ENCODE measurements at regions not wholly inside any gene's neighbourhood (a gene's known extent, or its start where the extent isn't known, plus 50 kb on each side); places are given as distances from the start of the nearest gene placed in this dataset.
"Not testable (repeated sequence)": the region's sequence is repeated elsewhere in the genome, so short reads cannot be mapped to it uniquely, and the experiment has no call there.

GRCh38 chr4:138800421-138800820 lies 215.2 kb upstream of the NOCT start:
- no peak for DNase-seq (ENCODE audit: low read depth)

DNA sequence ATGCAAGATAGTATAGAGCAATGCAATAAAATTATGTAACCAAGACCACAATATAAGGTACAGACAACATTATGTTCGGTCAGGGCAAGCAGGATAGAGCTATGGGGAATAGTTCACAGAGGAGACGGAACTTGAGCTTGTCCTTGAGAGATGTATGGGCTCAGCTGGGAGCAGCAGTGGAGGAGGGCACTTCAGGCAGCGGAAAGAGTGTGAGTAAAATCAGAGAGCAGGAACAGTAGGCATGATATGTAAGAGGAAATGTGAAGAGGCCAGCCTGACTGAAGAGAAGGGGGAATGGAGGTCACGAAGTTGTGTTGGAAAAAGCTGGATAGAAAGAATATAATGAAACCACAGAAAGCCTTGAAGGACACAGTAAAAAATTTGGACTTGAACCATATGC lies 217.2 kb upstream of the NOCT start:
- no peak for DNase-seq (ENCODE audit: low read depth)

- DNase-seq (ENCODE audit: low read depth) = no peak
Measured at GRCh38 chr4:138797646-138798045, 217.9 kb upstream of the NOCT start.

GRCh38 chr4:138796761-138797160 lies 218.8 kb upstream of the NOCT start:
- DNase-seq (ENCODE audit: low read depth) = no peak

- DNase-seq (ENCODE audit: low read depth) = no peak
Measured at GRCh38 chr4:138790706-138791340, 224.8 kb upstream of the NOCT start.

DNA sequence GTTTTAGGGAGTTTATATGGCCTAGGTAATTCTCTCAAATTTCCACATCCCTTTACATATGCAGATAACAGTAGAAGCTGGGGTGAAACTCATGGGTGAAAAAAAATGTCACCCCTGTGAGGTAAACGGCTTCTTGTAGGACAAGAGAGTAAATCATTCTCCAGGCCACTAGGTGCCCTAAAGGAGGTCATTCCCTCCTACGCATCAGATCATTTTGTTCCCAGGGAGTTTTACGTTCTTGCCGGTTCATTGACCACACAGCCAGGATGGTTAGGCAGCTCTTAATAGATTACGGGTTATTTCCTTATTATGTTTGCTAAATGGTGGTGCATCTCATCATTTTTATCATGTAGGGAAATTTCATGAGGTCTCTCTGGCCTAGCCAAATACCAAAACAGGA lies 225.8 kb upstream of the NOCT start:
- no peak for DNase-seq (ENCODE audit: low read depth)

DNA sequence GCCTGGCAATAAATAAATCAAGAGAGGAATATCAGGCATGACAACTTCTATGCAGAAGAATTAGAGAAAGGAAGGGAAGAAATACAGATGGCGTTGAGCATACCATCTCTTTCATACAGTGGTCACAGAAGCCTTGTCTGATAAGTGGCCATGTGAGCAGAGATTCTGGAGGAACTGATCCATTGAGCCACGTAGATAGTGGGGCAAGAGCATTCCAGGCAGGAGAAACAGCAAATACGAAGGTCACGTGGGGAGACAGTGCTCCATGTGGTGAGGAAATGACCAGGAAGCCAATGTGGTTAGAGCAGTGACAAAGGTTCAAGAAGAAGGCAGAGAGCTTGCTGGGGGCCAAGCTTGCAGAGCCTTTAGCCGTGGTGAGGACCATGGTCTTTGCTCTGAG lies 226.7 kb upstream of the NOCT start:
- DNase-seq (ENCODE audit: low read depth) = no peak

DNA sequence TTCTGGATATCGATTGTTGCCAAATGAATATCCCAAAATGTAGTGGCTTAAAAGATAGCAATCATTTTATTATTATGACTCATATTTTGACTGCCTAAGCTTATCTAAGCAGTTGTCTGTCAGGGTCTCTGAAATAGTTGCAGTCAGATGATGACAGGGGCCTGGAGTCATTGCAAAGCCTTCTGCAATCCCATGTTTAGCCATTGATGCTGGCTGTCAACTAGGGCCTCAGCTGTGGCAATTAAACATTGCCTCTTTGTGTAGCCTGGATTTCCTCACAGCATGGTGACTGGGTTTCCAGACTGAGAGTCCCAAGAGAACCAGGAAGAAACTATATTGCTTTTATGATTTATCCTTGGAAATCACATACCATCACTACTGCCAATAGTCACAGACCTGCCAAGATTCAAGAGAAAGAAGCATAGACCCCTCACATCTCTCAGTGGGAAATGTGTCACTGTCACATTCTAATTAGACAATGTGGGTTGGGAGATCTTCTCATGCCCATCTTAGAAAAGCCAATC lies 227.3 kb upstream of the NOCT start:
- DNase-seq (ENCODE audit: low read depth) = no peak

- not testable (repeated sequence) for DNase-seq (ENCODE audit: low read depth)
Measured at GRCh38 chr4:138779761-138780160, 235.8 kb upstream of the NOCT start.

GRCh38 chr4:138775890-138776289 lies 239.7 kb upstream of the NOCT start:
- no peak for DNase-seq (ENCODE audit: low read depth)

GRCh38 chr4:138775489-138775888 lies 240.1 kb upstream of the NOCT start:
- no peak for DNase-seq (ENCODE audit: low read depth)

GRCh38 chr4:138774940-138775339 lies 240.6 kb upstream of the NOCT start:
- no peak for DNase-seq (ENCODE audit: low read depth)

DNA sequence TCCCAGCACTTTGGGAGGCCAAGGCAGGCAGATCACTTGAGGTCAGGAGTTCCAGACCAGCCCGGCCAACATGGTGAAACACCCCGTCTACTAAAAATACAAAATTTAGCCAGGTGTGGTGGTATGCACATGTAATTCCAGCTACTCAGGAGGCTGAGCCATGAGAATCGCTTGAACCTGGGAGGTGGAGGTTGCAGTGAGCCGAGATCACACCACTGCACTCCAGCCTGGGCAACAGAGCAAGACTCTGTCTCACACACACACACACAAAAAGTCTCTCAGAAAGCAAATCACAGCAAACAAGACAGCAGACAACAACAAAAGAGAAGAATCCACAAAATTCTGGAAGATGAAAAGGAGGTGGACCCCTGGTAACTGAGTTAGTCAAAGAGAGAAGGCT lies 241.5 kb upstream of the NOCT start:
- DNase-seq (ENCODE audit: low read depth) = not testable (repeated sequence)

DNA sequence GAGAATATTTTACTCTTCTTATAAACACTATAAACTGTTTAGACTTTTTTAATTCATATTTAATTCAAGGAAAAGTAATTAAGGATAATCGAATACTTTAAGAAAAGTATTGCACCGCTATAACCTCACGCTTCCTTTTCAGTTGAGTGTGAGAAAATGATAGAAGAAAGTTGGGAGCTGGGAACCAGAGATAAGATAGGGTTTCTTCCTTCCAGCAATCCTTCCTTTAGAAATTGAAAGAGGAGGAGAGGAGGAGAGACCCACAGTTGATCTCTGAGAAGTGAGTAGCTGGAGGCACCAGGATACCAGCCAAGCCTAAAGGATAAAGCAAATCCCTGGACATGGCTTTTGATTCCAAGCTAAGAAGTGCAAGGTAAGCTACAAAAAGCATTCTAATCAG lies 242.3 kb upstream of the NOCT start:
- no peak for DNase-seq (ENCODE audit: low read depth)

DNA sequence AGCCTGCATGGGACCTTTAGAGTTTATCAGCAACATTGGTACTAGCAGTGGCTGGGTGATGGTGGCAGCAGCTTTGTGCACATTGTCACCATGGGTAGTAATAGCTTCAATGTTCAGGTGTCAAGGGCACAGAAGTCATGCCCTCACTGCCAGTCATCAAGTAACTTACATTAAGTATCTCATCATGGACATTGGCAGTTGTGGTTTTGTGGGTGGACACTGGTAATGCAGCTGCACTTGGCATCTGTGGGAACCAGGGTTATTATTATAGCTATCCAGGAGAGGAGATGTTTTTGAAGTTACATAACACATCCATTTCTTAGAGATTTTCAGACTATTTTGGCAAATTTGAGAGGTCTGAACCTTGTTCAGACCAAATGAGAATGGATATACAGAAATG lies 243.2 kb upstream of the NOCT start:
- no peak for DNase-seq (ENCODE audit: low read depth)

- DNase-seq (ENCODE audit: low read depth) = no peak
Measured at GRCh38 chr4:138770818-138771217, 244.8 kb upstream of the NOCT start.

DNA sequence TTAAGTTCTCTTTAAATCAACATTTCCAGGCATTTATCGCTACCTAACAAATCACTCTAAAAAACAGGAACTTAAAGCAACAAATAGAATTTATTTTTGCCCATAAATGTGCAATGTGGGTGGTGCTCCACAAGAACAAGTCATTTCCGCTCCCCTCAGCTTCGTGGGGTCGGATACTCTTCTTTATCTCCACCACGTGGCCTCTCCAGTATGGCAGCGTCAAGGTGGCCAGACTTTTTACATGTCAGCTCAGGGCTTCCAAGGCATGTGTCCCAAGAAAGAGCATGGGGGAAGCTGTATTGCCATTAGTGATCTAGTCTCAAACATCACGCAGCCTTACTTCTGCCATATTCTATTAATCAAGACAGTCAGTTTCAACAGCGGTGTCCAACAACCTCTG lies 249.2 kb upstream of the NOCT start:
- no peak for DNase-seq (ENCODE audit: low read depth)

DNA sequence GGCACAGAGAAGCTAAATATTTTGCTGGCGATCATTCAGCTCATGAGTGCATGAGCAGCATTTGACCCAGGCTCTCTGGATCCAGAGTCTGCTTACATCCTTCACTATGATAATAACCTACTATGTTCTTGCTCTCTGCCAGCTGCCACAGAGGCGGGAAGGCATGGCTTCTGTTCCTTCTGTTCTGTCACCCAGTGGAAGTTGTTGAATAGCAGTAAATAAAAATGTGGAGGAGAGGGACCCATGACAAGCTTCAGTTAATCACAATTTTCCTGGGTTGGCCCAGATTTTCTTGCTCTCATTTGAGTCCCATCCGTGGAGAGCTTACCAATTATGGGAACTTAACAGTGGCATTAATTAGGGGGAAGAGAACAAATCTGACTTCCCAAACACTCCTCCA lies 250.1 kb upstream of the NOCT start:
- DNase-seq (ENCODE audit: low read depth) = no peak

GRCh38 chr4:138761638-138762220 lies 253.9 kb upstream of the NOCT start:
- DNase-seq (ENCODE audit: low read depth) = no peak

DNA sequence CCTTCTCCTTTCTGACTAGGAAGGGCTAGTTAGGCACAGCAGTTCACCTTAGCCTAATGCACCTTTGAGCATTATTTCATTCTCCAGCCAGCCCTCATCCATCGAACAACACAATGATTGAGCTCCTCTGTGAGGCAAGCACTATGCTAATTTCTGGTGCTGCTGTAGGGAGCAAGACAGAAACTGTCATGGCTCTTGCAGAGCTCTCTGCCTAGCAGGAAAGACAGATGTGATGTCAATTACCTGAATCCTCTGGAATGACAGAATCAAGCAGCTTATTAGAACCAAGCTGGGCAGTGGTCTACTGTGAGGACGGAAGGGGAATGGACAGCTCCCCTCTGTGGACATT lies 256.1 kb upstream of the NOCT start:
- DNase-seq (ENCODE audit: low read depth) = no peak

DNA sequence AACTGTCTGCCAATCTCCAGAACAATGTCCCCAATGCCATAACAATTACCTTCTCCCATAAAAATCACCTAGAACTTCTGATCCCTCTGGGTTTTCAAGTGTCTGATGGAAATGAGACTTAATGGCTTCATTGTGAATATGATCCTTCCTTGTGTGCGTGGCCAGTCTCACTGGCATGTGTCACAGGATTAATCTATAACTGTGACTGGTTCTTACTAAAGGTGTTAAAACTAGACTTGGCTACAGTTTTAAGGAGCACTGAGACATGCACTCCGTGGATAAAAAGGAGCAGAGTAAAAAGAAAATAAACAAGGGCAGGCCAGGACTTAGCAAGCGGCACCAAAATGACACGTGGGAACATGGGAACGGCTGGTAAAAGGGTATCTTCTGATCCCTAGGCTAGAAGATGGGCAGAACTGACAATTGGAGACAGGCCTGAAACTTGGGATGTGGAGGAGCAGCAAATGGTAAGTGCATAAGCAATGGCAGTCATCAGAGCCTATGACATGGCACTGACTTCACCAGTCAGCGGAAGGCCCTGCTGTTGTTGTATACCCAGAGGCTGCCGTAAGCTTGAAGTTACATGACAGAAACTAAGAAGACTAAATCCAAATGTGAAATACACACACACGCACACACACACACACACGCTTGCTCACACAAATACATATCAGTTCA lies 256.6 kb upstream of the NOCT start:
- no peak for DNase-seq (ENCODE audit: low read depth)

DNA sequence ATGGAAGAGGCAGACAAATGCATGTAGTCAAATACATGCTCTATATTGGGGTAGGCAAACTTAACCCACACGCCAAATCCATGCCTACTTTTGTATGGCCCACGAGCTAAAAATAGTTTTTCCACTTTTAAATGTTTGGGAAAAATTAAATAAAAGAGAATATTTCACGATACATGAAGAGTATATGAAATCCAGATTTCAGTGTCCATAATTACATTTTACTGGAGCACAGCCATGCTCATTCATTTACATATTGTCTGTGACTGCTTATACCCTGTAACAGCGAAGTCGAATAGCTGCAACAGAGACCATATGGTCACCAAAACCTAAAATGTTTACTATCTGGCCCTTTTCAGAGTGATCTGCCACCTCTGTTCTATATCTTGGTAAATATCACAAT lies 257.4 kb upstream of the NOCT start:
- DNase-seq (ENCODE audit: low read depth) = no peak

GRCh38 chr4:138757432-138757831 lies 258.1 kb upstream of the NOCT start:
- DNase-seq (ENCODE audit: low read depth) = no peak

DNA sequence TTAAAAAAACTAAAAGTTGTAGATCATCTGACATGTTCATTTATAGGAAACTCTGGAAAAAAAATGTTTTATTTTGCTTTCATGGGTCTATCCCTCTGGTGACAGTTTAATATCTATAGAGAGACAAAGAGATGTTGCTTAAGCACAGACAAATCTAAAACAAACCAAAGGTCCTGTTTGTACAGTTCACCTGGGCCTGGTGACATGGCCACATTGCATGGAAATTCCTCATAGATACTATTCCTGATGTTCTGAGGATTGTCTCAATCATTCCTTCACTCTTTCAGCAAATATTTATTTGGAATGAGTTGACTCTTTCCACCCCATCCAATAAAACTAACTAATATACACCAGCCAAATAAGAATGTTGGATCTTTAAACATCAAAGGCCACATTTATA lies 259.1 kb upstream of the NOCT start:
- no peak for DNase-seq (ENCODE audit: low read depth)
